ENCODE measurements at regions not wholly inside any gene's neighbourhood (a gene's known extent, or its start where the extent isn't known, plus 50 kb on each side); places are given as distances from the start of the nearest gene placed in this dataset.
"Not testable (repeated sequence)": the region's sequence is repeated elsewhere in the genome, so short reads cannot be mapped to it uniquely, and the experiment has no call there.

- no peak for DNase-seq
Observed at GRCh38 chrX:63581906-63582305, 203.1 kb downstream of the ARHGEF9 start.

- no peak for DNase-seq
Observed at GRCh38 chrX:63581398-63581797, 203.6 kb downstream of the ARHGEF9 start.

- no peak for DNase-seq
Observed at GRCh38 chrX:63576533-63576932, 208.5 kb downstream of the ARHGEF9 start.

- not testable (repeated sequence) for DNase-seq
Observed at GRCh38 chrX:63575700-63576099, 209.3 kb downstream of the ARHGEF9 start.

- no peak for DNase-seq
Observed at GRCh38 chrX:63566856-63567255, 215.7 kb upstream of the SPIN4 start.

GRCh38 chrX:63561425-63561824 is 210.3 kb upstream of the SPIN4 start:
- DNase-seq: no peak

- peak; percentile 42 for DNase-seq
Observed at GRCh38 chrX:63560601-63561218, 209.6 kb upstream of the SPIN4 start.

GRCh38 chrX:63551856-63552255 is 200.7 kb upstream of the SPIN4 start:
- no peak for DNase-seq

- DNase-seq: no peak
Observed at GRCh38 chrX:63530654-63531053, 179.5 kb upstream of the SPIN4 start.

GRCh38 chrX:63529961-63530360 is 178.8 kb upstream of the SPIN4 start:
- DNase-seq: no peak

- no peak for DNase-seq
Observed at GRCh38 chrX:63526863-63527262, 175.7 kb upstream of the SPIN4 start.

- no peak for DNase-seq
Observed at GRCh38 chrX:63525491-63525890, 174.4 kb upstream of the SPIN4 start.

GRCh38 chrX:63519368-63519767 is 168.2 kb upstream of the SPIN4 start:
- not testable (repeated sequence) for DNase-seq

- DNase-seq: no peak
Observed at GRCh38 chrX:63514569-63515080, 163.5 kb upstream of the SPIN4 start.

GRCh38 chrX:63513825-63514568 is 162.9 kb upstream of the SPIN4 start:
- DNase-seq: no peak

GRCh38 chrX:63511361-63511760 is 160.2 kb upstream of the SPIN4 start:
- no peak for DNase-seq

GRCh38 chrX:63508668-63509067 is 157.5 kb upstream of the SPIN4 start:
- DNase-seq: no peak

- DNase-seq: no peak
Observed at GRCh38 chrX:63506320-63506719, 155.2 kb upstream of the SPIN4 start.

GRCh38 chrX:63503541-63503940 is 152.4 kb upstream of the SPIN4 start:
- DNase-seq: no peak

GRCh38 chrX:63488546-63489373 is 137.6 kb upstream of the SPIN4 start:
- DNase-seq: no peak

- DNase-seq: no peak
Observed at GRCh38 chrX:63475200-63475599, 124.1 kb upstream of the SPIN4 start.

- no peak for DNase-seq
Observed at GRCh38 chrX:63471004-63471403, 119.9 kb upstream of the SPIN4 start.

GRCh38 chrX:63470506-63470905 is 119.4 kb upstream of the SPIN4 start:
- no peak for DNase-seq

GRCh38 chrX:63466690-63467089 is 115.6 kb upstream of the SPIN4 start:
- DNase-seq: no peak
